KMS-11 (cell line): ENCODE measurements at regions not wholly inside any gene's neighbourhood (a gene's known extent, or its start where the extent isn't known, plus 50 kb on each side); places are given as distances from the start of the nearest gene placed in this dataset.

Experiments
- H2AFZ ChIP-seq: fragments of 200-600 bp; sonication (generic); 2 replicates; pipeline ENCODE4 v1.6.1; 2016; ENCODE audit warnings: antibody characterized with exemption, mixed run types, low read depth
- H3K27ac ChIP-seq: fragments of 200-600 bp; sonication (generic); 2 replicates; pipeline ENCODE4 v1.6.1; 2016; ENCODE audit warnings: mild to moderate bottlenecking, mixed run types
- H3K27me3 ChIP-seq: fragments of 200-600 bp; sonication (generic); 2 replicates; pipeline ENCODE4 v1.6.1; 2017; ENCODE audit warnings: mild to moderate bottlenecking, low read depth, mixed run types, moderate library complexity; ENCODE audit not compliant: insufficient read depth
- H3K36me3 ChIP-seq: fragments of 200-600 bp; sonication (generic); 2 replicates; pipeline ENCODE4 v1.6.1; 2017; ENCODE audit warnings: mild to moderate bottlenecking, mixed run types; ENCODE audit not compliant: insufficient read depth
- H3K4me1 ChIP-seq: fragments of 200-600 bp; sonication (generic); 2 replicates; pipeline ENCODE4 v1.6.1; 2016; ENCODE audit warnings: mild to moderate bottlenecking, low read depth, mixed run types; ENCODE audit not compliant: poor library complexity, severe bottlenecking
- H3K4me2 ChIP-seq: fragments of 200-600 bp; sonication (generic); 2 replicates; pipeline ENCODE4 v1.7.0; 2016; ENCODE audit warnings: mild to moderate bottlenecking, mixed run types
- H3K4me3 ChIP-seq: fragments of 200-600 bp; sonication (generic); IDR thresholded peaks from 2 replicates; pipeline ENCODE4 v1.6.1; 2017; ENCODE audit warnings: low read depth, low read length, mixed read lengths; ENCODE audit not compliant: insufficient read depth
- H3K79me2 ChIP-seq: fragments of 200-600 bp; sonication (generic); 2 replicates; pipeline ENCODE4 v1.6.1; 2016; ENCODE audit warnings: low read depth, mixed run types; ENCODE audit not compliant: insufficient read depth
- H3K9ac ChIP-seq: fragments of 200-600 bp; sonication (generic); 2 replicates; pipeline ENCODE4 v1.6.1; 2016; ENCODE audit warnings: mild to moderate bottlenecking, mixed run types
- H4K20me1 ChIP-seq: fragments of 200-600 bp; sonication (generic); 2 replicates; pipeline ENCODE4 v1.6.1; 2016; ENCODE audit warnings: mild to moderate bottlenecking, mixed run types; ENCODE audit not compliant: insufficient read depth
- CTCF ChIP-seq: fragments of 200-600 bp; sonication (generic); conservative IDR thresholded peaks from 2 replicates; pipeline ENCODE4 v1.6.1; 2017; ENCODE audit warnings: low read depth, mild to moderate bottlenecking, antibody characterized with exemption, low read length, moderate library complexity, mixed read lengths

- no peak overlapping the region for H2AFZ ChIP-seq
- no peak for TF ChIP-seq CTCF
Observed at GRCh38 chr4:32735856-32736590, 2015.9 kb downstream of the PCDH7 start.

GRCh38 chr4:32744211-32744610 is 2024.0 kb downstream of the PCDH7 start:
- no peak for TF ChIP-seq CTCF
- Histone ChIP-seq H3K4me1 (no peaks in the 10 kb centered on the region), H3K4me2 (no peak overlapping the region), H3K79me2 (no peaks in the 10 kb centered on the region), H4K20me1 (no peaks in the 10 kb centered on the region), H3K9ac (no peak overlapping the region), H2AFZ (no peak overlapping the region), H3K36me3 (no peaks in the 10 kb centered on the region), H3K4me3 (no peak overlapping the region), H3K27me3 (no peaks in the 10 kb centered on the region), H3K27ac (no peak overlapping the region)

More at GRCh38 chr4:32735856-32736590, 2015.9 kb downstream of the PCDH7 start:
- Histone ChIP-seq H3K4me3 (no peak overlapping the region), H4K20me1 (no peaks in the 10 kb centered on the region), H3K79me2 (no peaks in the 10 kb centered on the region), H3K4me1 (no peaks in the 10 kb centered on the region), H3K36me3 (no peaks in the 10 kb centered on the region), H3K4me2 (no peak overlapping the region), H3K9ac (no peak overlapping the region), H3K27me3 (no peaks in the 10 kb centered on the region), H3K27ac (no peak overlapping the region)

GRCh38 chr4:32745351-32745750 is 2025.2 kb downstream of the PCDH7 start:
- H3K27me3 ChIP-seq, result no peaks in the 10 kb centered on the region
- H3K79me2 ChIP-seq, result no peaks in the 10 kb centered on the region
- no peak overlapping the region for H2AFZ ChIP-seq
- no peak for TF ChIP-seq CTCF
- H3K36me3 ChIP-seq, result no peaks in the 10 kb centered on the region
- H3K4me1 ChIP-seq, result no peaks in the 10 kb centered on the region
- H3K27ac ChIP-seq, result no peak overlapping the region
- no peak overlapping the region for H3K4me3 ChIP-seq
- no peak overlapping the region for H3K4me2 ChIP-seq
- no peaks in the 10 kb centered on the region for H4K20me1 ChIP-seq
- H3K9ac ChIP-seq, result no peak overlapping the region

- Histone ChIP-seq H3K4me3 (no peak overlapping the region), H3K79me2 (no peaks in the 10 kb centered on the region), H3K27ac (no peak overlapping the region), H3K4me2 (no peak overlapping the region), H3K27me3 (no peaks in the 10 kb centered on the region), H3K4me1 (no peaks in the 10 kb centered on the region), H3K36me3 (no peaks in the 10 kb centered on the region), H3K9ac (no peak overlapping the region), H4K20me1 (no peaks in the 10 kb centered on the region), H2AFZ (no peak overlapping the region)
- TF ChIP-seq CTCF, result no peak
Observed at GRCh38 chr4:32748061-32748460, 2027.9 kb downstream of the PCDH7 start.
